HFF-Myc (cell line): ENCODE measurements at regions not wholly inside any gene's neighbourhood (a gene's known extent, or its start where the extent isn't known, plus 50 kb on each side); places are given as distances from the start of the nearest gene placed in this dataset.

Experiments
- DNase-seq: peaks from one replicate; pipeline ENCODE4 v3.0.0-alpha.2; 2011; ENCODE audit warnings: low read depth; ENCODE audit errors: extremely low read depth
- H3K4me3 ChIP-seq: replicated peaks from 2 replicates; pipeline ENCODE4 v1.5.1; 2011; ENCODE audit warnings: low read depth, mild to moderate bottlenecking, control low read depth, low read length
- CTCF ChIP-seq: IDR thresholded peaks from 2 replicates; pipeline ENCODE4 v1.5.1; 2012; ENCODE audit warnings: mild to moderate bottlenecking, low read depth, low read length, control low read depth; ENCODE audit errors: missing control alignments

GRCh38 chr2:175872721-175873120, 129.3 kb downstream of the LNPK start:
- TF ChIP-seq CTCF = no peak
- DNase-seq = no peak
- no peak overlapping the region for H3K4me3 ChIP-seq

GRCh38 chr2:175872005-175872348, 130.1 kb downstream of the LNPK start:
- no peak for DNase-seq
- no peak for TF ChIP-seq CTCF
- H3K4me3 ChIP-seq = no peak overlapping the region

GRCh38 chr2:175871331-175872004, 130.6 kb downstream of the LNPK start:
- H3K4me3 ChIP-seq = no peak overlapping the region
- no peak for DNase-seq
- no peak for TF ChIP-seq CTCF

- no peak for TF ChIP-seq CTCF
- no peak for DNase-seq
- no peak overlapping the region for H3K4me3 ChIP-seq
These were observed 136.4 kb downstream of the LNPK start for GRCh38 chr2:175865716-175866115.

- no peak overlapping the region for H3K4me3 ChIP-seq
- DNase-seq = no peak
- TF ChIP-seq CTCF = no peak
These were observed 137.8 kb downstream of the LNPK start for GRCh38 chr2:175864137-175864850.

- no peak for TF ChIP-seq CTCF
- no peak for DNase-seq
- H3K4me3 ChIP-seq = no peak overlapping the region
These were observed 140.1 kb downstream of the LNPK start for GRCh38 chr2:175861958-175862357.
